Prostate gland (tissue), 2 donors: ENCODE measurements at regions not wholly inside any gene's neighbourhood (a gene's known extent, or its start where the extent isn't known, plus 50 kb on each side); places are given as distances from the start of the nearest gene placed in this dataset.
"Not testable (repeated sequence)": the region's sequence is repeated elsewhere in the genome, so short reads cannot be mapped to it uniquely, and the experiment has no call there.

Experiments
- DNase-seq: peaks from one replicate; pipeline ENCODE4 v3.0.0-alpha.2; 2019; ENCODE audit warnings: low spot score
- H3K27ac ChIP-seq, 2 donors: fragments of 200-600 bp; sonication (generic); 2 replicates each; pipeline ENCODE4 v1.5.1; 2017 to 2019
- H3K27me3 ChIP-seq: fragments of 200-600 bp; sonication (generic); replicated peaks from 2 replicates; pipeline ENCODE4 v1.5.1; 2019; ENCODE audit not compliant: insufficient read depth
- H3K36me3 ChIP-seq, 2 donors: fragments of 200-600 bp; sonication (generic); 1 replicate in 1 of 2; 2 replicates in 1 of 2; pipeline versions ENCODE4 v1.5.1 to v1.8.1; 2017 to 2019
- H3K4me1 ChIP-seq: fragments of 200-600 bp; sonication (generic); replicated peaks from 2 replicates; pipeline ENCODE4 v1.5.1; 2019
- H3K4me3 ChIP-seq, 2 donors: fragments of 200-600 bp; sonication (generic); 2 replicates each; pipeline ENCODE4 v1.5.1; 2017 to 2019
- H3K9me3 ChIP-seq: fragments of 200-600 bp; sonication (generic); 2 replicates; pipeline ENCODE4 v1.5.1; 2017
- POLR2A ChIP-seq: fragments of 450-650 bp; IDR thresholded peaks from one replicate; pipeline ENCODE4 v1.6.1; 2016; ENCODE audit warnings: antibody characterized with exemption, mild to moderate bottlenecking
- POLR2AphosphoS5 ChIP-seq: sonication (generic); formaldehyde crosslinking; IDR thresholded peaks from one replicate; pipeline ENCODE4 v1.6.1; 2017; ENCODE audit warnings: antibody characterized with exemption
- WGBS: methylation state at CpG from one replicate; pipeline ENCODE4 v1.1.5; 2018; 5-methylcytosine and 5-hydroxymethylcytosine counted together
- intact Hi-C: fragments of 100-400 bp; cut with DNase I; formaldehyde crosslinking; loops from one replicate; pipeline ENCODE4 v1.14.2; 2022
- TF ChIP-seq, protein P1 (sequence below), 4 experiments: fragments of 200-600 bp in 2 of 4; fragments of 450-650 bp in 2 of 4; sonication (generic) in 2 of 4; IDR thresholded peaks; 1 replicate in 3 of 4; 2 replicates in 1 of 4; pipeline ENCODE4 v1.5.1; 2016 to 2019; ENCODE audit warnings: antibody characterized with exemption in 4 of 4, mild to moderate bottlenecking in 2 of 4, moderate library complexity in 2 of 4

DNA sequence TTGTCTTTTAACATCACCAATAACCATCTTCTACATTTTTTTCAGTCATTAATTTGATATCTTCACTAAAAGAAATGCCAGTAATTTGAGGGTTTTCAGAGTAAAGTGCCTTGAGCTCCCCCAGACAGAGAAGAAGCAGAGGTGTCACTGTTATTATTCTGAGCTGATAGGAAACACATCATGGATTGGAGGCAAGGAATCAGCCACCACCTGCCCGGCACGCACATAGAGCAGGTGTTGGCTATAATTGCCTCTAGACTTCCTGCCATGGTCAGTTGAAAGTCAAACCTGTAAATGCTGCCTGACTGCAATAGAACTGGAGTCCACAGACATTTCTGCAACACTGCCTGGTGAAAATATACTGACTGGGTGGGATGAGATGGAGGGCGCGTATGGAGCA is 776.6 kb downstream of the UQCRFS1 start:
- Histone ChIP-seq H3K9me3 (no peaks in the 10 kb centered on the region), H3K27me3 (no peaks in the 10 kb centered on the region), H3K27ac (no peak overlapping the region), H3K4me1 (no peaks in the 10 kb centered on the region), H3K4me3 (no peak overlapping the region), H3K36me3 (no peaks in the 10 kb centered on the region)
- 87% methylated on average over 4 of the region's 4 CpGs for WGBS
- intact Hi-C loops, result no loop called here
- no peak for TF ChIP-seq POLR2A
- no peak for DNase-seq

DNA sequence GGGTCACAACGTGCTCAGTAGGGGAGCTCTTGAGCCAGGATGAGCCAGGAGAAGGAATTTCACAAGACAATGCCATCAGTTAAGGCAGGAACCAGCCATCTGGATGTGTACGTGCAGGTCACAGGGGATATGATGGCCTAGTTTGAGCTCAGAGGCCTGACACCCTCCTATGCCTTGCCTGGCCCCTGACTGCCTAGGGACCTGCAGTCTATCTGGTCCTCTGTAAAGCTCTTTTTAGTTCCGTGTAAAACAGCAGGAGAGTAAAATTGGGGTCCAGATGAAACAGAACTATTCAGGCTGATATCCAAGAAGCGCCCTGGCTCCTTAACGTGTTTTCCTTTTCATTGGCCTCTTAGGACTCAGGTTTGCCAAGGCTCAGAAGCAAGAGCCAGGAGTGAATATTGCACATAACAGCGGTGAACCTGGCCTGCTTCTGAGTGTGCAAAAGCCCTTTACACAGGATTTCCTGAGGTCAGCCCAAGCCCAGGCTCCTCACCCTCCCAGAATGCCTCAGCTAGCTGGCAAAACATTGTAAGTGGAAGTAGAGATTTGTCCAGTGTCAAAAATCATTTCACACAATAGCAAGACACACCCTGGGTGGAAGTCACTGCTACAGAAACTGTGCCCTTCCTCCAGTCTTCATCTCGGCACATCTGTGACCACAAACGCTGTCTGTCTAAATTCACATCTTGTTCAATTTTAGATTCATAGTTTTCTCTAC is 777.2 kb downstream of the UQCRFS1 start:
- intact Hi-C loops, result no loop called here
- H3K4me3 ChIP-seq, result no peak overlapping the region
- 55% methylated on average over 8 of the region's 8 CpGs for WGBS

DNA sequence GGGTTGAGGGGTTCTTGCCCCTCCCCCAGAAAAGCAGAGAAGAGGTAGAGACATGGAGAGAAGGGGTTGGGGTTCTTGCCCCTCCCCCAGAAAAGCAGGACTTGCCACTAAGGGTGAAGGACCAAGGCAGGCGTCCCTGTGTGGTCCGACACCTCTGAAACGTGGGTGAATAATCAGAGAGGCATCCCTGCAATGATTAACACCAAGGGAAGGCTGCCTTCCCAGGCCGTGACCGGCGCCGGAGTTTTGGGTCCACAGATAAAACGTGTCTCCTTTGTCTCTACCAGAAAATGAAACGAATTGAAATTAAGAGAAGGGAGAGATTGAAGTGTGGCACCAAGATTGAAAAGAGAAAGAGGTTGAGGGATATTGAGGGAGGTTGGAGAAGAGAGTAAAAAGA is 778.2 kb downstream of the UQCRFS1 start:
- H3K27ac ChIP-seq, H3K4me3 ChIP-seq, intact Hi-C loops, H3K9me3 ChIP-seq, DNase-seq, H3K4me1 ChIP-seq, H3K27me3 ChIP-seq, H3K36me3 ChIP-seq: not testable (repeated sequence)
- WGBS, result 85% methylated on average over 9 of the region's 9 CpGs

More for the DNA sequence above, 777.2 kb downstream of the UQCRFS1 start:
- no peak overlapping the region for H3K27ac ChIP-seq
- H3K27me3 ChIP-seq, result no peaks in the 10 kb centered on the region
- H3K36me3 ChIP-seq, result no peaks in the 10 kb centered on the region
- H3K9me3 ChIP-seq, result no peaks in the 10 kb centered on the region
- H3K4me1 ChIP-seq, result no peaks in the 10 kb centered on the region
- DNase-seq, result no peak
- TF ChIP-seq POLR2A, result no peak

DNA sequence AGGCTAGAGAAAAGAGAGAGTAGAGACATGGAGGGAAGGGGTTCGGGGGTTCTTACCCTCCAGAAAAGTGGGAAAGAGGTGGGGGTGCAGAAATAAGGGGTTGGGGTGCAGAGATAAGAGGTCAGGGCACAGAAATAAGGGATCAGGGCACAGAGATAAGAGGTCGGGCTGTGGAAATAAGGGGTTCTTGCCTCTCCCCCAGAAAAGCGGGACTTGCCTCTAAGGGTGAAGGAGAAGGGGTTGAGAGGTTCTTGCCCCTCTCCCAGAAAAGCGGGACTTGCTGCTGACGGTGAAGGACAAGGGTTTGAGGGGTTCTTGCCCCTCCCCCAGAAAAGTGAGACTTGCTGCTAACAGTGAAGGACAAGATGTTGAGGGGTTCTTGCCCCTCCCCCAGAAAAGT is 778.6 kb downstream of the UQCRFS1 start:
- H3K4me3 ChIP-seq, H3K36me3 ChIP-seq, H3K9me3 ChIP-seq, DNase-seq, intact Hi-C loops, H3K27me3 ChIP-seq, H3K27ac ChIP-seq, H3K4me1 ChIP-seq: not testable (repeated sequence)
- 91% methylated on average over 5 of the region's 5 CpGs for WGBS

DNA sequence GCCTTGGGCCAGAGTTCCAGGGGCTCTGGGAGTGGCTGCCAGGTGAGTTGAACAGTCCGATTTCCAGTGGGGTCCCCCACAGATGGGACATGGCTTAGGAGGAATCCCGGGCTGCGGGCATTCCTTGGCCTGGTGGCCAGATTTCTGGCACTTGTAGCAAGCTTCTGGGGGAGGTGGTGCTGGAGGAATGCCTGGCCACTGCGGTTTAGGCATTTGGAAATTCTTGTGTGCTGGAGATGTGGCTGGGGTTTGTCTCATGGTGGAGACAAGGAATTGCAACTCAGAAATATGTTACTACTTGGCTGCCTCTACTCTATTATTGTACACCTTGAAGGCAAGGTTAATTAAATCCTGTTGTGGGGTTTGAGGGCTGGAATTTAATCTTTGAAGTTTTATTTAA is 779.8 kb downstream of the UQCRFS1 start:
- H3K36me3 ChIP-seq, H3K4me1 ChIP-seq, intact Hi-C loops, DNase-seq, H3K27ac ChIP-seq, H3K4me3 ChIP-seq, H3K27me3 ChIP-seq, H3K9me3 ChIP-seq: not testable (repeated sequence)
- 84% methylated on average over 4 of the region's 4 CpGs for WGBS

DNA sequence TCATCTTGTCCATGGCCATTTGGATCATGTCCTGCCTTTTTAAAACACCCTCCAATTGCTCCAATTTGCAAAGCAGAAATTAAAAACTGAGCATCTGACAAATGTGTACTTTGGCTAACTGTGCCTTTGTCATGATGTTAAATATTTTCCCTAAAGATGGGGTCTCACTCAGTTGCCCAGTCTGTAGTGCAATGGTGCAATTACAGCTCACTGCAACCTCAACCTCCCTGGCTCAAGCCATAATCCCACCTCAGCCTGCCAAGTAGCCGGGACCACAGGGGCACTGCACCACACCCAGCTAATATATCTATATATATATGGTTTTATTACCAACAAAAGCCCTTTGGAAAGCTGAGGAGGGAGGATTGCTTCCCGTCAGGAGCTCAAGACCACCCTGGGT is 782.7 kb downstream of the UQCRFS1 start:
- 80% methylated on average over 2 of the region's 2 CpGs for WGBS

DNA sequence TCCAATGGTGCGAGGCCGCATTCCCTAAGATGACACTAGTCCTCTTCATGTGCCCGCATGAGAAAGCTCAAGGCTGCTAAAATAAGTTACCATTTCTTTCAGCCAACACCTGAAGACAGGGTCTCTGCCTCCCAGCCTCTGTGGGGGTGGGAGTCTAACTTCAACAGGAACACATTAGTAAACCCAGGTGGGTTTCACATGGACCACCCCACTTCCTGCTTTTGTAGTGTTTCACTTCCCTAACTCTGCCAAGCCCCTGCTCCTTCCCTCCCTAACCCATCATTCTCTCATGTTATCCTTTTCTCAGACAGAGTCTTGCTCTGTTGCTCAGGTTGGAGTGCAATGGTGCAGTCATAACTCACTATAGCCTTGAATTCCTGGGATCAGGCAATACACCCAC is 783.6 kb downstream of the UQCRFS1 start:
- no peak overlapping the region for H3K4me3 ChIP-seq
- WGBS, result 92% methylated on average over 3 of the region's 3 CpGs
- H3K36me3 ChIP-seq, result no peaks in the 10 kb centered on the region
- TF ChIP-seq, protein P1, sequence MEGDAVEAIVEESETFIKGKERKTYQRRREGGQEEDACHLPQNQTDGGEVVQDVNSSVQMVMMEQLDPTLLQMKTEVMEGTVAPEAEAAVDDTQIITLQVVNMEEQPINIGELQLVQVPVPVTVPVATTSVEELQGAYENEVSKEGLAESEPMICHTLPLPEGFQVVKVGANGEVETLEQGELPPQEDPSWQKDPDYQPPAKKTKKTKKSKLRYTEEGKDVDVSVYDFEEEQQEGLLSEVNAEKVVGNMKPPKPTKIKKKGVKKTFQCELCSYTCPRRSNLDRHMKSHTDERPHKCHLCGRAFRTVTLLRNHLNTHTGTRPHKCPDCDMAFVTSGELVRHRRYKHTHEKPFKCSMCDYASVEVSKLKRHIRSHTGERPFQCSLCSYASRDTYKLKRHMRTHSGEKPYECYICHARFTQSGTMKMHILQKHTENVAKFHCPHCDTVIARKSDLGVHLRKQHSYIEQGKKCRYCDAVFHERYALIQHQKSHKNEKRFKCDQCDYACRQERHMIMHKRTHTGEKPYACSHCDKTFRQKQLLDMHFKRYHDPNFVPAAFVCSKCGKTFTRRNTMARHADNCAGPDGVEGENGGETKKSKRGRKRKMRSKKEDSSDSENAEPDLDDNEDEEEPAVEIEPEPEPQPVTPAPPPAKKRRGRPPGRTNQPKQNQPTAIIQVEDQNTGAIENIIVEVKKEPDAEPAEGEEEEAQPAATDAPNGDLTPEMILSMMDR (IDR thresholded peaks at IDR 0.05), result no peak
- no peak for TF ChIP-seq POLR2AphosphoS5
- TF ChIP-seq POLR2A, result no peak
- intact Hi-C loops, result no loop called here
- H3K9me3 ChIP-seq, result no peaks in the 10 kb centered on the region
- no peaks in the 10 kb centered on the region for H3K4me1 ChIP-seq
- no peak overlapping the region for H3K27ac ChIP-seq
- no peaks in the 10 kb centered on the region for H3K27me3 ChIP-seq
- no peak for DNase-seq

More for the DNA sequence above, 782.7 kb downstream of the UQCRFS1 start:
- DNase-seq, result no peak
- Histone ChIP-seq H3K4me3 (no peak overlapping the region), H3K27ac (no peak overlapping the region), H3K4me1 (no peaks in the 10 kb centered on the region), H3K36me3 (no peaks in the 10 kb centered on the region), H3K27me3 (no peaks in the 10 kb centered on the region), H3K9me3 (no peaks in the 10 kb centered on the region)
- intact Hi-C loops, result no loop called here
- TF ChIP-seq POLR2A (no peak), POLR2AphosphoS5 (no peak)
- TF ChIP-seq, protein P1 (IDR thresholded peaks at IDR 0.05), result no peak
